EL (cell line): ENCODE measurements at regions not wholly inside any gene's neighbourhood (a gene's known extent, or its start where the extent isn't known, plus 50 kb on each side); places are given as distances from the start of the nearest gene placed in this dataset.
"Not testable (repeated sequence)": the region's sequence is repeated elsewhere in the genome, so short reads cannot be mapped to it uniquely, and the experiment has no call there.

Experiments
- DNase-seq: peaks from one replicate; pipeline ENCODE4 v3.0.0-alpha.2; 2016

DNA sequence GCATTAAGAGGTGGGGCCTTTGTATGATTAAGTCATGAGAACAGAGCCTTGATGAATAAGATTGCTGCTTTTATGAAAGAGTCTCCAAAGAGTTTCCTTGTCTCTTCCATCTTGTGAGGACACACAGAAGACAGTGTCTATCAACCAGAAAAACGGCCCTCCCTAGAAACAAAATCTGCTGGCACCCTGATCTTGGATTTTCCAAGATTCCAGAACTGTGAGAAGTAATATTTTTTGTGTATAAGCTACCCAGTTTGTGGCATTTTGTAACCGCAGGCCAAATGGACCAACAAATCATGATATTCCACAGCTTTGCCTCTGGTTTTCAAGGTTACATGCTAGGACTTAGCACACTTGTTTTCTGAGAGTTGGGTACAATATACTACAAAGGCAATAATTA lies 687.8 kb downstream of the TDRD15 start:
- DNase-seq, result no peak

DNA sequence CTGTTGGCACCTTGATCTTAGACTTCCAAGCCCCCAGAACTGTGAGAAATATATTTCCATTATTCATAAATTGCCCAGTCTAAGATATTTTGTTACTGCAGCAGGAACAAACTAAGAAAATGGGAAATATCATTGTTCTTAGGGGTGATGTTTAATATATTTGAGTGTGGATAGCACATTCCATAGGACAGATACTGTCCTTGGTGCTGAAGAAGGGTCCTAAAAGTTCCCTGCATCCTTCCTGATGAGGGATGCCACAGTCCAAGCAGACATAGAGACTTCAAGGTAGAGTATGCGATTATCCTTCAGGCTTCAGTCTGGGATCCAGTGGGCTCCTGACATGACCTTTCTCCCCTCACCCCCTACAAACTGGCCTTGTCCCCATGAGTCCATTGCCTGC lies 689.0 kb downstream of the TDRD15 start:
- DNase-seq, result no peak

DNA sequence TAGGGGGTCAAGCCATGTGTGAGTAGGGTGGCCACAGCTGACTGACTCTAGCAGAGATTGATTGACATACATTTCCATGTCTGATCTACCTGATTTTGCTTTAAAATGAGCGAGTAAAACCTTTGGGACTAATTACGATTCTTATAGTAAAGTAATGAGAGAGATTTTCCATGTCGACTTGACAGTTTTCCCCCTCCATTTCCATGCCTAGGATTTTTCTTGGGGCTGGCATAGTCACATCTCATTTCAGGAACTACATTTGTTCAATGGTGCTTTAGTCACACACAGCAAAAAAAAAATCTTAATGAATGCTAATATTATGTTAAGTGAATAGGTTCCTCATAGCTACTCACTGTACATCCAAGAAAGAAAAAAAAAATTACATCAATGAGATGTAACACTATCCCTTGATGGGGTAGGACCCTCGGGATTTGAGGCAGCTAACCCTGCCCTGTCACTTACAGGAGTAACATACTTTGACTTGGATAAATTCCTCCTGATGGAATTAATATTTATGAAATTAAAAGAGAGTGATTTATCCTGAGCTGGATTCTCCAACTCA lies 690.9 kb downstream of the TDRD15 start:
- no peak for DNase-seq

DNA sequence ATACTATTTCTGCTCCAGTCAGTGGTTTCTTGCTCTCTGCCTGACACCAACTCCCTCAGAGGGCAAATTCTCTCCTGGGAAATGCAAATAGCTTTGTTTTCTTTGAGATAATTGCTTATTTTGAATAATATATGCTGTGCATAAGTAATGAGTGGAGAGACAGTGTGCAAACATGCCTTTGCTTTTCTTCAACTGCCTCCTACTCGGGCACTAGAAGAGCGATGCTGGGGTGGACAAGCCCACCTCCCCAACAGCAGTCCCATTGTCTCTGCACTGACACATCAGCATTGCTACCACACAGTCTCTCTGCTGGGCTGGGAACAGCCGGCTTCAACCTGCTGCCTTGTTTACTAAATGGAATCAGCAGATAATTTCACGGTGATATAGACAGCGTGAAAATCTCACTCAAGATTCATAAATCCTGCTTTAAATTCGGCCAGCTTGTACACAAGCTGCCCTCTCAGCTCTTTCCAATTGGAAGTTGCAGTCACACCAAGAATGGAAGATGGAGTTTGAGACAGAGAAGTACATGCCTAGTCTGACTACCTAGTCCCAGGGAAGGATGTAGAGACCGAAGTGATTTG lies 694.5 kb downstream of the TDRD15 start:
- no peak for DNase-seq

DNA sequence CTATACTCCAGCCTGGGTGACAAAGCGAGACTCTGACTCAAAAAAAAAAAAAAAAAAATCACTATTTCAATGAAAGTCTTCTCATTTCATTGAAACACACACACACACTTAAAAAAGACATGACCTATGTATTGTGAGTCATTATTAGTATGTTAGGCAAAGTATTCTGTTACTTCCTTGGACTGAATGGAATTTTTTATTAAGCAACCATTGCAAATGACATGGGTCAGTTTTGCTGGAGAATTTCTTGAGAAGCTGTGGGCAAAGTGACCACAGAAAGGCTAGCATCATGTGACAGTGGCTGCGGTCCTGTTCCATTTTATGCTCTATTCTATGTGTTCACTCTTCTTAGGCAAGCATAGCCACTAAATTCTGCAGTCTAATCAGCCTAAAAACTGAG lies 695.7 kb downstream of the TDRD15 start:
- peak; percentile 83 for DNase-seq

DNA sequence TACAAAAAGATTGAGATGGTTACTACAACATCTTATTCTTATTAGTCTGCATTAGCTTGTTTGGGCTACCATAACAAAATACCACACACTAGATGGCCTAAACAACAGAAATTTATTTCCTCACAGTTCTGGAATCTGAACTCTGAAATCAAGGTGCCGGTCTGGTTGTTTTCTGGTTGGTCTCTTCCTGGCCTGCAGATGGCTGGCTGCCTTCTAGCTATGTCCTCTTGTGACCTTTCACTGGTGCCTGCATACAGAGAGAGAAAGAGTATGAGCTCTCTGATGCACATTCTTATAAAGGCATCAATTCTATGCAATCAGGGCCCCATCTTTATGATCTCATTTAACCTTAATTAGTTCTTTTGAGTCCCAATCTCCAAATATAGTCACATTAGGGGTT lies 696.5 kb downstream of the TDRD15 start:
- DNase-seq, result peak; percentile 58

DNA sequence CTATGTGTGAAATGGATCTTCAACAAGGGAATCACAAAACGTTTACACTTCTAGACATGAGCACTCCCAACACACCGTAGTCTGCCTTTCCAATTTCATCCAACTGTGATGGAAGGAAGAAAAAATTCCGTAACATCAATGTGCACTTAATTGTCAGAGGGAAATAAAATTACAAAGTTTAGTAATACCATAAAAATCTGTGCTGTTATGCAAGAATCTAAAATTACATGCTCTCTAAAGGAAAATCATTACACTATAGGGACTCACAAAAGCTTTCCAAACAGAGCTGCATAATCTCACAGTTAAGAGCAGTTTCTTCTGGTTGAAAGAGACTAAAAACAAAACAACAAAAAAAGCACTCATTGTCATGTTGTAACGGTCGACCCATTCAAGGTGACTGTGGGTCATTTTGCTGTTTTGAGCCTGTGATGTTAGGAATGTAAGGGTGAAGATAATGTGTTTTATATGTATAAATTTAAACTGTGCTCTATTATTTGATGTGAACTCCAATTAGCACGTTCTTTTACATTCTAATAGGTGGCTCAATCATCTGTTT lies 698.0 kb downstream of the TDRD15 start:
- DNase-seq, result peak; percentile 6

DNA sequence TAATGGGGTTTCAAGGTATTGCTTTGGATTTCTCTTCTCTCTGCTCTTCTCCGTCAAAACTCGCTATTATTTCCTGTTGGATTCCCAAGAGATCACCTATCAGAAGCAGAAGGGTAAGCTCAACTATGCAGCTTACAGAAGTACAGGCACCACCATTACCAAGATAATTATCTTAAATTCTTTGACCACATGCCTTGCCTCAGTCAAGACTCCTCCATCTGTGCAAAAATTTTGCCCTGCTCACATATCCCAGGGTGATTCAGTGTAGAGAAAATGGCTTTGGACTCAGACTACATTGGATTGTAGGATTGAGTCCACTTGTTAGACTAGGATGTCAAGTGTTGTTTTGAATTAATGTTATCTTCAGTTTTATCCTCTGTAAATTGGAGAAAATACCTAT lies 698.7 kb downstream of the TDRD15 start:
- no peak for DNase-seq

DNA sequence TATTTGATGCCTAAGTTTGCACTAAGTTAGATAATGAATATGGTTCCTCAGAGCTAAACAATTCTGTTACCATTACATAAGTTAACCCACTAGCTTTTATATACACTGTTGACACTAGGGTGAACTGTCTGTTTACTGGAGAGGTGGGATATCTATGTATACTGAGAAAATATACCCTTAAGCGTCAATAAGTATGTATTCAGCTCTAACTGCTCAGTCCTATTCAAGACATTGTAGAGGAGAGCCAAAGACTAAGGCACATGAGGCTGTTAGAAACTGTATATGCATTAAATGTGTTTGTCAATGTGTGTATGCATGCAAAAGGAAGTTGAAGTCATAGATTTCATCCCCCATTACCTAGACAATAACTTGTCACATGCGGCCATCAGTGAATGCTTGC lies 710.0 kb downstream of the TDRD15 start:
- DNase-seq, result no peak

DNA sequence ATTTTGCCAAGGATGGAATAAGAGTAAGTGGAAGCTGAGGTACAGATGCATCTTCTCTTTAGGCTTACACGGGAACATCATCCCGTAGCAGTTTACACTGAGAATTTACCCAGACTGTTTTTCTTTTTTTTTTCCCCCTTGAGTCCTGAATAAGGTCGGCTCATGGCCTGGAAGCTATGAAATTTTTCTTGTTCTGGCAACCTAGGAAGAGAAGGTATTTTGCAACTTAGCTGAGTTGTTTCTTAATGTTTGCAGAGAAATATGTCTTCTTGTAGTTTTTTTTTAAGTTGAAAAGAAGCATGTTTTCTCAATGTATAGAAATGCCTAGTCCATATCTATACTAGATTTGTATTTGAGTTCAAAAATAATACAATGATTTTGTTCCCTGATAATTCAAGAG lies 712.5 kb downstream of the TDRD15 start:
- DNase-seq, result peak; percentile 4

DNA sequence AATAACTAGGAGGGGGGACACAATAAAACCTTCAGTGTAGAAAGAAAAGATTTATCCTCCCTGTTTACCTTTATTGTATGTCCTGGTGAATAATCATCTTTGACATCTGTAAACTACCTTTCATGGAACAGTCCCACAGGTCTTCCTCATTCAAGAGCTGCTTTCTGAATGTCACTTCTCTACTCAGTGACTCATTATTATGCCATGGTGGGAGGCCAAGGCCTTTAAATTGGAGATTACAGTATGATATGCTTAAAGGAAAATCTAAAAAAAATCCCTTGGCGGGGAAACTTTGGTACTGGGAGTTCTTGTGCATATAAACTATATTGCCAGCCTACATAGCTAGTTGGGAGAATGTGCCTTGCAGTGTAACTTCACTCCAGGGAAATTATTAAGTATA lies 713.0 kb downstream of the TDRD15 start:
- no peak for DNase-seq

DNA sequence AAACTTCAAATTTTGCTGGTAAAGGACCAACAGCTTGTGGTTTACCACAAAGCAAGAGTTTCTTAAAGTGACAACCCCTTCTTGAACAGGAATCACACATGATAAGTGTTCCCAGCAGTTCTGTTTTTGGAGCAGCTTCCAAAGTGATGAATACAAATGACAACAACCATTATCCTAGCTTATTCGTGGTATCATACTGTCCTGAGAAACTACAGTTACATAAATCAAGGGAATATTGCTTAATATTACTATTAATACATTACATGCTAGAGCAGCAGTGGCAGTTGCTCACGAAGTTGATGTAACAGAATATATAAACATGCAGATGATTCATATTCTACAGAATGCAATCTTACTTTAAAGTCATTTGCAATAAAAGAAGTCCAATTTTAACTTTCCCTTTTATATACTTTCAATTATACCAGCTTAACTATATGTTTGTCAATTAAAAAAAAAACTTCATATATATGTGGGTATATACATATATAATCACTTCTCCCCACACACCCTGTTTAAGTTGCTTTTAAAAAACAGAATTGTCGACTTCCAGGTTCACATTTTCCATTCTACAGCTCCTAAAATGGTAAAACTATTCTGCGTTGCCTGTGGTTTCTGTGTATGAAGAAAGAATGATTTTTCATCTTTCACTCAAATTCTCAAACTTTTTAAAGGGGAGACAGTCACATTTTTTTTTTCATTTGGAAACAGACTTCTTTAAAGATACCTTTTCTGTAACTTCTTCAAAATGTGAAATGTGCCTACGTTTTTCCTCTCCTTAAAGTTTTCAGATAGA lies 713.6 kb downstream of the TDRD15 start:
- peak; percentile 88 for DNase-seq

DNA sequence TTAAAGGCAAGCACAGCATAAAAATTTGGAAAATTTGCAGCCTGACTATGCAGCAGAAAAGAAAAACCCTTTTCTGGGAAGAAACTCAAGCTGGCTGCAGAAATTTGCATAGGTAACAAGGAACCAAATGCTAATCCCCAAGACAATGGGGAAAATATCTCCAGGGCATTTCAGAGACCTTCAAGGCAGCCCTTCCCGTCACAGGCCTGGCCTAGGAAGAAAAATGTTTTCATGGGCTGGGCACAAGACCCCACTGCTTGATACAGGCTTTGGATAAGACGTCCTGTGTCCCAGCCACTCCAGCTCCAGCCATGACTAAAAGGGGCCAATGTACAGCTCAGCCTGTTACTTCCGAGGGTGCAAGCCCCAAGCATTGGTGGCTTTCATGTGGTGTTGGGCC lies 717.6 kb downstream of the TDRD15 start:
- DNase-seq, result no peak

DNA sequence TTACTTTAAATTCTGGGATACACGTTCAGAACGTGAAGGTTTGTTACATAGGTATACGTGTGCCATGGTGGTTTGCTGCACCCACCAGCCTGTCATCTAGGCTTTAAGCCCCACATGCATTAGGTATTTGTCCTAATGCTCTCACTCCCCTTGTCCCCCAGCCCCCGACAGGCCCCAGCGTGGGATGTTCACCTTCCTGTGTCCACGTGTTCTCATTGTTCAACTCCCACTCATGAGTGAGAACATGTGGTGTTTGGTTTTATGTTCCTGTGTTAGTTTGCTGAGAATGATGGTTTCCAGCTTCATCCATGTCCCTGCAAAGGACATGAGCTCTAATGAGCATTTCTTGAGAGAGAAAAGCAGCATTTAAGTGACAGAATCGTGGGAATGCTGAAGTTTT lies 726.6 kb downstream of the TDRD15 start:
- DNase-seq, result not testable (repeated sequence)

DNA sequence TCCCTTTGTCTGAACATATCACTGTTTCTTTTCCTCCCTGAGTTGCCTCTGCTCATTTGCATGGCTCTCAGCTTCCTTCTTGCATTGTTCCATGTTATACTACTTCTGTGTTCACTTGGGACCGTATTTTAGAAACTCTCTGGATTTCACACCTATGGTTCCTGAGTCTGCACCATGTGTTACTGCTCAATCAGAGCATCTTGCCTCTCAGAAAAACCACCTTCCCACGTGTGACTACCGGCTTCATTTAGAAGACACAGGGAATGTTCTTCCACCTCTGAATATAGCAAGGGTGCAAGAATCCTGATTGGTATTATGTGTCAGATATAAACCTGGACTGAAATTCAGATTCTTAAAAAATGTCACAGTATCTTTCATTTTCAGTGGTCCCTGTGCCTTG lies 731.2 kb downstream of the TDRD15 start:
- no peak for DNase-seq

DNA sequence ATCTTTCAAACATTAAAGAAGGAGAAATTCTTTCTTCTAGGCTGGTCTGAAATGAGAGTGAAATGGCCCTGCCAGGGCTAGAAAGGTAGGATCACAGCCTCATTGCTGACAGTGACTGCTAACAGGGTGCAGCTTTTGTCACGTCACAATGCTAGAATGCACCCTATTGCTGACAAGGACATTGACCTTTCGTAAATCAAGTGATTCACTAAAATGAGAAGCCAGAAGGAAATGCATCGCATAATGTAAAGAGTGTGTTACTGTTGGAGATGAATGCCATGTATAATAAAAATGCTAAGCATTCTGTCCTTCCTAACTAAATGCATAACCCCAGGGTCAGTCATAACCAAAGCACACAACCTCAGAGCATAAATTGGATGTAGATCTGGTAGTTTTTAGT lies 732.9 kb downstream of the TDRD15 start:
- DNase-seq, result no peak

DNA sequence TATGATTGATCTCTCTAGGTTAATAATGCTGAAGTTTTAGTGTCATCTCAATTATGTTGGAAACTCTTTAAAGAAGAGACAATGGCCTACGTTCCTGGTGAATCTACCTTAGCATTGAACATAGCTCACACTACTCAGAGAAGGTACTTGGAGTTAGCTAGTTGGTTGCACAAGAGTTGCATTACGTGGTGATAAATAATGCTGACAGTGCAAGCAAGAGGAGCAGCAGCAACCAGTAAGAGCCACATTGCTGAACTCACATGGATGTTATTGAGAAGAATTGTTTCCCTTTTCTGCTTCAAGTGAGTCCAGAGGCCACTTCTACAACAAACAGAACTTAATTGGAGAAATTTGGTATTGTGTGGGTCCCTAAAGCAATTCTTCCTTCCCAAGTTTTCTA lies 737.1 kb downstream of the TDRD15 start:
- no peak for DNase-seq

DNA sequence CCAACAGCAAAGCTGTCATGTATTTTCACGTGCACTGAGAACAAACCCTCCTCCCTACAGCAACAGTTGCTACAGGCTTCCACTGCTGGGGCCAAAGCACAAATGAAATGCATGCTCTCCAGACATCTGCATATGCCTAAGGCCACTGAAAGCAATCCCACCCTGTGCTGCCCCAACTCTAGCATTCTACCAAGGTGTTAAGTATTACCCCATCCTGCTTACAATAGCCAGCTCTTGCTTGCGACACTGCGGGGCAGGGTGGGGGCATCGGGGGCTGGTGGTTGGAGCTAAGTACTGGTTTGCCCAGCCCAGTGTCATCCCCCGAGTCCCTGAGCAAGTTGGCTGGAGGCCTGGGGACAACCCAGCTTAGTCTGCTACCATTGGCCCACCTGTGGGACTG lies 742.5 kb downstream of the TDRD15 start:
- DNase-seq, result no peak

DNA sequence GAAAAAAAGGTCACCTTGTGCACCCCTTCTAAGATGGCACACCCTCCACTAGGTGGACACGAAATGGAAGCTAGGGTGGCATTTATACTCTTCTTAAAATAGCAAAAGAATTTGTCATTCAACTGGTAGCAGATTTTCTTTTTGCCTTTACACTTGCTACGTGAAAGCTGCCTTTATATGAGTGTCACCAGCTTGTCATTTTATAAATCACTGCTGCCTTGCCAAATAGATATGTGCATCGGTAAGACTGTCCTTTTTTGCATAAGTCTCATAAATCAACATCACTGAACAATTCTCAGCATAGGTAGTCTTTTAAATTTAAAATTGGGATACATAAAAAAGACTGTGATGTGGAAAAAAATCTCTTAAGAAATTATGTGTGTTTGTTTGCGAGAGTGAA lies 764.1 kb downstream of the TDRD15 start:
- no peak for DNase-seq

DNA sequence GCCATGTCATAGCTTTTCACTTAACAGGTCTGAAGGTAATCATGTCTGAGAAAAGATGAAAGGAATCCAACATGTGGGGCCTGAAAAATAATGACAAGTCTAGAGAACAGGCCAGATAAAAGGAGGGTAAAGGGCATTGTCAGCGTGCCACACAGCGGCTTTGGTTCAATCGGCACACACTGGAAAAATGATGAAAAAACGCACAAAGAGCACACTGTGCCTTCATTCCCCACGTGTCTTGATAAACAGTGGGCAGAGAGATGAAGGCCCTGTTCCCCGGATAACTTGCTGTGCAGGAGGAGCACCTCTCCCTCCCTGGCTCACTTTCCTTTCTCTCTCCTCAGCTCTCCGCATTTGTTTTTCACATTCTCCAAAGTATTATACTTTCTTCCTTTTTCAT lies 766.3 kb downstream of the TDRD15 start:
- DNase-seq, result no peak

DNA sequence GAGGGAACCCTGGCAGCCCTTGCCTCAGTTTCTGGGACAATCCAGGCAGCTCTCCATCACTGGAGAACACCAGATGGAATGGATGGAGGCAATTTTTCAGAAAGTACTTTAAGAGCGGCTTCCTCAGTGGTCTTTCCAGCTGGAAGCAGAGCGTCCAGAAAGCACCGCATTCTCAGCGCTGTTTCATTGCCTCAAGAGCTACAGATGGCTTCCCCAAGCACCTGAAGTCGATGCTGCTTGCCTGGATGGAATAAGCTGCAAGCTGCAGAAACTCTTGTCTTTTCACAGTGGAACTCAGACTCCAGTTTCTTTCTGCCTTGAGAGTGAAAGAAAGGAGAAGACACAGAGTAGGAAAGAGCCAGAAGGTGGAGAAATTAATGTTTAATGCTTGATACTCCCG lies 766.9 kb downstream of the TDRD15 start:
- DNase-seq, result no peak

DNA sequence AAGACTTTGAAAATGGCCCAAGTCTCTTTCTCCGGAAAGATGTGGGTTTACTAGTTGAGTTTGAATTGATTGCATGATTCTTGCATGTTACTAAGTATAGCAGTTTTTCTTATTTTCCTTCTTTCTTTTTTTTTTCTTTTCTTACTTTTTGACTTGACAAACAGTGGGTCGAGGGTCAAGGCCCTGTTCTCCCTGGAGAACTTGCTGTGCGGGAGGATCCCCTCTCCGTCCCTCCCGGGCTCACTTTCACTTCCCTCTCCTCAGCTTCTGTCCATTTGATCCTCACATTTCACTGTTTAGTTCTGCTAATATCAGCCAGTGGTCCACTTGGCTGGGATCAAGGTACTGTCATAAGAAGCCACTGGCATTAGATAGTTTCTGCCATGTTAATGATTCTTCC lies 767.4 kb downstream of the TDRD15 start:
- no peak for DNase-seq

DNA sequence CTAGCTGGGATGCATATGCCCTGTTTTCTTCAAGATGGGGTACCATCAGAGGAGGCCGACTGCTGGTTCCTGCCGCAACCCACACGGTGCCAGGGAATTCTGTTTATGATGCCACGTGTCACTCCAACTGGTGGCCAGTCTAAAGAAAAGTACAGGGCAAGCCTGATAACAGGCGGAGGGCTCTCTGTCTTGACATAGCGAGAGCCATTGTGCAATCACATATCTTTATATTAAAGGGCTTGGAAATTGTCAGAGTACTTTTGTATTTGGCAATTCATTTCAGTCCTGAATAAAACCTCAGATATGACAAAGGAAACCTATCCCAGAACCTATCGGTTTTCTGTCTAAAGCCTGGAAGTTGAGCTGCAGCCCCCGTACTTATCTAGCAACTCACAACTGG lies 768.4 kb downstream of the TDRD15 start:
- DNase-seq, result no peak

DNA sequence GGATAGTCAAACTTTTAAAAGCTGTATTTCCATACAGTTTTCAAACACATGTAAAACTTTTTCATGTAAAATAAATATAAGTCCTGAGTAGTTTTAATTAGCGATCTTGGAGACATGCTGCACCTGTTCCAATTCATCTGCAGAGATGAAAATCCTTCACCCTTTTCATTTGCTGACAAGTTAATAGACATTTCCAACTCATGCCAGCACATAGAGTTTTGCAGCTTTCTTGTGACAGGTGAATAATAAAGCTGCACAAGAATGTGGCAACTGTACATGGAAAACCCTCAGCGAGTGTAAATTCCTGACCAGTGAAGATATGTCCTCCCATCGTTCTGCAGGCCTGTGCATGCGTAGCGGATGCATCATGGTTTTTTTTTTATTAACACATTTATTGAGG lies 771.4 kb downstream of the TDRD15 start:
- no peak for DNase-seq
